Body of pancreas (tissue), 4 donors: ENCODE measurements at regions not wholly inside any gene's neighbourhood (a gene's known extent, or its start where the extent isn't known, plus 50 kb on each side); places are given as distances from the start of the nearest gene placed in this dataset.
"Not testable (repeated sequence)": the region's sequence is repeated elsewhere in the genome, so short reads cannot be mapped to it uniquely, and the experiment has no call there.

Experiments used
- CTCF ChIP-seq, 7 experiments: fragments of 450-650 bp in 4 of 7; fragments of 200-600 bp in 3 of 7; sonication (generic) in 3 of 7; IDR thresholded peaks; one replicate each; pipeline ENCODE4 v1.5.1; 2016 to 2019; ENCODE audit warnings: antibody characterized with exemption in 7 of 7
- POLR2A ChIP-seq, 3 donors: fragments of 450-650 bp; IDR thresholded peaks; one replicate each; pipeline ENCODE4 v1.6.1; 2016; ENCODE audit warnings: antibody characterized with exemption in 3 of 3, mild to moderate bottlenecking in 2 of 3

GRCh38 chr6:25139608-25140007, 139.6 kb upstream of the CARMIL1 start:
- not testable (repeated sequence) for TF ChIP-seq CTCF, POLR2A (IDR thresholded peaks at IDR 0.05)
